HepG2 (cell line): ENCODE measurements at regions not wholly inside any gene's neighbourhood (a gene's known extent, or its start where the extent isn't known, plus 50 kb on each side); places are given as distances from the start of the nearest gene placed in this dataset.
A peak's percentile ranks its signal among the peaks of the same experiment; 100 is the strongest.

Source experiments
- ARID4A ChIP-seq: sonication (generic); formaldehyde crosslinking; IDR thresholded peaks from 2 replicates; pipeline ENCODE4 v1.5.0; 2020; ENCODE audit warnings: mild to moderate bottlenecking, missing genetic modification reagents, borderline replicate concordance
- HMG20A ChIP-seq: IDR thresholded peaks from 2 replicates; pipeline ENCODE4 v1.6.1; 2016; ENCODE audit warnings: borderline replicate concordance
- ZC3H13 ChIP-seq: sonication (generic); formaldehyde crosslinking; IDR thresholded peaks from 2 replicates; pipeline ENCODE4 v1.8.1; 2023; ENCODE audit warnings: mild to moderate bottlenecking, missing genetic modification reagents, moderate library complexity
- ZFAT ChIP-seq: sonication (generic); formaldehyde crosslinking; conservative IDR thresholded peaks from 2 replicates; pipeline ENCODE4 v1.8.1; 2023; ENCODE audit warnings: missing genetic modification reagents, inconsistent platforms
- ZMYM4 ChIP-seq: sonication (generic); formaldehyde crosslinking; IDR thresholded peaks from 2 replicates; pipeline ENCODE4 v1.8.1; 2023; ENCODE audit warnings: mild to moderate bottlenecking, missing genetic modification reagents
- ZNF280D ChIP-seq: sonication (generic); formaldehyde crosslinking; IDR thresholded peaks from 2 replicates; pipeline ENCODE4 v1.5.1; 2020; ENCODE audit warnings: mild to moderate bottlenecking, missing genetic modification reagents
- ZNF512B ChIP-seq: sonication (generic); formaldehyde crosslinking; IDR thresholded peaks from 2 replicates; pipeline ENCODE4 v1.5.1; 2020; ENCODE audit warnings: missing genetic modification reagents, mild to moderate bottlenecking, borderline replicate concordance
- ZNF609 ChIP-seq: sonication (generic); formaldehyde crosslinking; IDR thresholded peaks from 2 replicates; pipeline ENCODE4 v1.4.0; 2020; ENCODE audit warnings: mild to moderate bottlenecking, missing genetic modification reagents, borderline replicate concordance
- ZNF788 ChIP-seq: sonication (generic); formaldehyde crosslinking; IDR thresholded peaks from 2 replicates; pipeline ENCODE4 v1.5.0; 2020; ENCODE audit warnings: mild to moderate bottlenecking, missing genetic modification reagents, borderline replicate concordance

GRCh38 chr2:15766303-15766861, 174.0 kb upstream of the MYCN start (continued):
- peak; percentile 93; the same call in 1 of the 2 replicates for TF ChIP-seq ZNF512B
- TF ChIP-seq ZNF609 (CRISPR knock-in tag): peak; percentile 100
- TF ChIP-seq ZC3H13: no peak
- TF ChIP-seq ZFAT: no peak
- peak; percentile 49; the same call in 1 of the 2 replicates for TF ChIP-seq ARID4A (CRISPR knock-in tag)
- peak; percentile 58; the same call in 1 of the 2 replicates for TF ChIP-seq ZNF788
- peak; percentile 88; the same call in 1 of the 2 replicates for TF ChIP-seq ZNF280D (CRISPR knock-in tag)
- peak; percentile 100 for TF ChIP-seq HMG20A (CRISPR knock-in tag)
- peak; percentile 89 for TF ChIP-seq ZMYM4
